Kidney (tissue), 13 donors: ENCODE measurements at regions not wholly inside any gene's neighbourhood (a gene's known extent, or its start where the extent isn't known, plus 50 kb on each side); places are given as distances from the start of the nearest gene placed in this dataset.
"Not testable (repeated sequence)": the region's sequence is repeated elsewhere in the genome, so short reads cannot be mapped to it uniquely, and the experiment has no call there.

Source experiments
- DNase-seq, 5 donors: peaks; one replicate each; pipeline ENCODE4 v3.0.0-alpha.2; 2013 to 2020
- FAIRE-seq: peaks from 2 replicates; lab custom pipeline; 2012; peaks lifted over from hg19 to GRCh38; lab: Jason Lieb, UNC
- H3K27ac ChIP-seq, 2 donors: one replicate each; pipeline ENCODE4 v1.7.0; 2013; ENCODE audit warnings: low read depth in 2 of 2, low read length in 2 of 2, inconsistent platforms in 1 of 2
- H3K27me3 ChIP-seq: one replicate; pipeline ENCODE4 v1.7.1; 2013; ENCODE audit warnings: low read length, inconsistent platforms; ENCODE audit not compliant: control insufficient read depth, insufficient read depth
- H3K36me3 ChIP-seq, 3 donors: one replicate each; pipeline versions ENCODE4 v1.7.0 to v1.7.1; 2013; ENCODE audit warnings: low read length in 3 of 3, control low read depth in 1 of 3, inconsistent platforms in 1 of 3; ENCODE audit not compliant: insufficient read depth in 3 of 3, control insufficient read depth in 2 of 3
- H3K4me1 ChIP-seq, 3 donors: one replicate each; pipeline versions ENCODE4 v1.7.0 to v1.7.1; 2013; ENCODE audit warnings: low read length in 3 of 3, inconsistent platforms in 1 of 3, low read depth in 1 of 3; ENCODE audit not compliant: control insufficient read depth in 2 of 3, insufficient read depth in 2 of 3
- H3K4me3 ChIP-seq, 3 donors: one replicate each; pipeline versions ENCODE4 v1.7.0 to v1.8.1; 2013; ENCODE audit warnings: low read length in 3 of 3, control low read depth in 1 of 3, inconsistent platforms in 1 of 3
- H3K9ac ChIP-seq, 3 donors: one replicate each; pipeline versions ENCODE4 v1.7.0 to v1.7.1; 2013; ENCODE audit warnings: low read length in 3 of 3, control low read depth in 1 of 3, inconsistent platforms in 1 of 3
- H3K9me3 ChIP-seq, 3 donors: one replicate each; pipeline versions ENCODE4 v1.7.0 to v1.7.1; 2013; ENCODE audit warnings: low read length in 3 of 3, control low read depth in 1 of 3, inconsistent platforms in 1 of 3; ENCODE audit not compliant: control insufficient read depth in 2 of 3, insufficient read depth in 1 of 3
- intact Hi-C: fragments of 100-400 bp; cut with DNase I; formaldehyde crosslinking; loops from one replicate; pipeline ENCODE4 v1.11.1; 2022
- TF ChIP-seq, protein P1 (sequence below): IDR thresholded peaks from 3 replicates; pipeline ENCODE4 v1.5.1; 2012; ENCODE audit warnings: mild to moderate bottlenecking, moderate library complexity, borderline replicate concordance; ENCODE audit not compliant: insufficient read depth; ENCODE audit errors: extremely low read depth
- donor health status: control.
- donor health status: control.
- donor health status: control.
- donor health status: control.
- donor health status: control.
- donor health status: DM: yes; HTN: yes; CAD: no.
- donor health status: Normal renal cell carcinoma (clear cell type).

DNA sequence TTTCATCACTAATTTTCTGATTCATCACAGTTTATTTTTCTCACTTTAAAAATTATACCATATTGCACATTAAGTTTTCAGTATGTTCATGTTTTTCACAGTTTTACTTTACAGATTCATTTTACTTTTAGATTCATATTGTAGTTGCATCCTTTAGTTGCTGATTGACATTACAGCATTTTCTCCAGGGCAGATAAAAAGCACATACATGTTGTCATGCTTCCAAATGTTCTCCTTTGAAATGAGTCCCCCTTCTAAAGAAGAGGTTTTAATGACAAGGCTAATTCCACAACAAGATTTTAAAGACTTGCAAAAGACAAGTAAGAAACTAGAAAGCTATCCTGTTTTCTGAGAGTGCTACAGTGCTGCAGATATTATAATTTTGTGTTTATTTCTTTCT lies 72.1 kb upstream of the RASSF8 start:
- no peak overlapping the region for H3K27ac ChIP-seq
- FAIRE-seq (no peak), DNase-seq (no peak)
- intact Hi-C loops: no loop called here
- TF ChIP-seq, protein P1, sequence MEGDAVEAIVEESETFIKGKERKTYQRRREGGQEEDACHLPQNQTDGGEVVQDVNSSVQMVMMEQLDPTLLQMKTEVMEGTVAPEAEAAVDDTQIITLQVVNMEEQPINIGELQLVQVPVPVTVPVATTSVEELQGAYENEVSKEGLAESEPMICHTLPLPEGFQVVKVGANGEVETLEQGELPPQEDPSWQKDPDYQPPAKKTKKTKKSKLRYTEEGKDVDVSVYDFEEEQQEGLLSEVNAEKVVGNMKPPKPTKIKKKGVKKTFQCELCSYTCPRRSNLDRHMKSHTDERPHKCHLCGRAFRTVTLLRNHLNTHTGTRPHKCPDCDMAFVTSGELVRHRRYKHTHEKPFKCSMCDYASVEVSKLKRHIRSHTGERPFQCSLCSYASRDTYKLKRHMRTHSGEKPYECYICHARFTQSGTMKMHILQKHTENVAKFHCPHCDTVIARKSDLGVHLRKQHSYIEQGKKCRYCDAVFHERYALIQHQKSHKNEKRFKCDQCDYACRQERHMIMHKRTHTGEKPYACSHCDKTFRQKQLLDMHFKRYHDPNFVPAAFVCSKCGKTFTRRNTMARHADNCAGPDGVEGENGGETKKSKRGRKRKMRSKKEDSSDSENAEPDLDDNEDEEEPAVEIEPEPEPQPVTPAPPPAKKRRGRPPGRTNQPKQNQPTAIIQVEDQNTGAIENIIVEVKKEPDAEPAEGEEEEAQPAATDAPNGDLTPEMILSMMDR: no peak
- H3K9me3 ChIP-seq: no peaks in the 10 kb centered on the region
- H3K4me1 ChIP-seq: no peaks in the 10 kb centered on the region
- H3K4me3 ChIP-seq: no peak overlapping the region
- no peaks in the 10 kb centered on the region for H3K27me3 ChIP-seq
- no peak overlapping the region for H3K9ac ChIP-seq
- no peaks in the 10 kb centered on the region for H3K36me3 ChIP-seq

DNA sequence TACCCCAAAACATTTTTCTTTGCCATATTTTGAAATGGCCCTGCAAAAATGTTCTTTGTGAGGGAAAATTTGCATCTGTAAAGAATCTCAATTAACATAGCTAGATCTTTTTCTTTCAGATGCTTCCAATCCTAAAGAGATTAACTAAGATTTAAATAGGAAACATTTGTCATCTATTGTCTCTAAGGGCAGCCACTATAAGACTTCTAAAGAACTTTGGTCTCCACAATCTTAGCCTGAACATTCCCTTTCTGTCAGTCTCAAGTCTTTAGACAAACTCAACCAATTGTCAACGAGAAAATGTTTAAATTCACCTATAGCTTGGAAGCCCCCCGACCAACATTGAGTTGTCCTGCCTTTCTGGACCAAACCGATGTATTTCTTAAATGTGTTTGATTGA lies 71.1 kb upstream of the RASSF8 start:
- DNase-seq (no peak), FAIRE-seq (no peak)
- Histone ChIP-seq H3K9ac (no peak overlapping the region), H3K36me3 (no peaks in the 10 kb centered on the region), H3K9me3 (no peaks in the 10 kb centered on the region), H3K4me3 (no peak overlapping the region), H3K27ac (no peak overlapping the region), H3K27me3 (no peaks in the 10 kb centered on the region), H3K4me1 (no peaks in the 10 kb centered on the region)
- TF ChIP-seq, protein P1: no peak
- intact Hi-C loops: no loop called here

DNA sequence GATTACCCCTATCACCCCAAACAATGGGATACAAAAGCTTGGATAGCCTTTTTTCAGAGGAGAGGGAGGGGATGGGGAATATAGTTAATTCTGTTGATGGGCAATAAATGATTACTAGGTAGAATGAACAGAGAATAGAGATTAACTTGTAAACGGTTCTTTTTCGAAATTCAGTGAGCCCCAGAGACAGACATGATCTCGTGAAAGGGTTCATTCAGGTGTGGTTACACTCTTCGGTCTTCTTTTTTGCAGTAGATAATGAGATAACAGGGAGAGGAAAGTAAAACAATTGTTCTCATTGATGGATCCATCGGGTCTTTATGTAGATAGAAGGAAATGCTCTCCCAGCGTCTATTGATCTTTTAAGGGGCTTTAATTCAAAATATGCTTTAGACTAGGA lies 69.3 kb upstream of the RASSF8 start:
- no peak for DNase-seq
- H3K27me3 ChIP-seq: no peaks in the 10 kb centered on the region
- no peaks in the 10 kb centered on the region for H3K4me1 ChIP-seq
- intact Hi-C loops: no loop called here
- no peak overlapping the region for H3K4me3 ChIP-seq
- H3K27ac ChIP-seq: no peak overlapping the region
- H3K9ac ChIP-seq: no peak overlapping the region
- no peaks in the 10 kb centered on the region for H3K36me3 ChIP-seq
- TF ChIP-seq, protein P1: no peak
- FAIRE-seq: no peak
- H3K9me3 ChIP-seq: peaks cover 0 to 4% (median 0%) of the 10 kb centered on the region in 3 donors

DNA sequence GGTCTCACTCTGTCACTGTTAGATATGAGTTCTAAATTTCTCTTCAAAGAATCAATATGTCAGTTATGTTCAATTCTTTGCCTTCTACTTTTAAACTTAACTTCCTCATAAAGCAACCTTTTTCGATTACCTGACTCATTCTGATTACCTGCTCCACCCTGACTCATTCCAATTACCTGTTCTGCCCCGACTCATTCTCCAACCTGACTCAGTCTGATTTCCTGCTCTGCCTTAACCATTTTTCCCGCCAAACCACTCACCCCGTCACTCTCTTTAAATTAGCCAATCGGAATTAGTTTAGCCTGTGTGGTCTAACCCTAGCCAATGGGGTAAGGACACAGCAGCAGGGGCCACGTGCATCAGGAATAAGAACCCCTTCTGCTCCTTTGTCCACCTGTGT lies 67.4 kb upstream of the RASSF8 start:
- DNase-seq, H3K36me3 ChIP-seq, H3K27ac ChIP-seq, H3K4me1 ChIP-seq, H3K4me3 ChIP-seq, FAIRE-seq, intact Hi-C loops, H3K27me3 ChIP-seq, H3K9me3 ChIP-seq, H3K9ac ChIP-seq: not testable (repeated sequence)
